Femur (tissue), 1 donor: ENCODE measurements at regions not wholly inside any gene's neighbourhood (a gene's known extent, or its start where the extent isn't known, plus 50 kb on each side); places are given as distances from the start of the nearest gene placed in this dataset.
"Not testable (repeated sequence)": the region's sequence is repeated elsewhere in the genome, so short reads cannot be mapped to it uniquely, and the experiment has no call there.

ENCODE experiments used
- DNase-seq: peaks from one replicate; pipeline ENCODE4 v3.0.0-alpha.2; 2017

GRCh38 chr9:95574176-95574575 lies 57.4 kb upstream of the PTCH1 start:
- DNase-seq: no peak

GRCh38 chr9:95573463-95573862 lies 56.7 kb upstream of the PTCH1 start:
- no peak for DNase-seq

- no peak for DNase-seq
These were observed 55.8 kb upstream of the PTCH1 start for GRCh38 chr9:95572381-95573151.

GRCh38 chr9:95570646-95571045 lies 53.9 kb upstream of the PTCH1 start:
- DNase-seq: no peak

DNA sequence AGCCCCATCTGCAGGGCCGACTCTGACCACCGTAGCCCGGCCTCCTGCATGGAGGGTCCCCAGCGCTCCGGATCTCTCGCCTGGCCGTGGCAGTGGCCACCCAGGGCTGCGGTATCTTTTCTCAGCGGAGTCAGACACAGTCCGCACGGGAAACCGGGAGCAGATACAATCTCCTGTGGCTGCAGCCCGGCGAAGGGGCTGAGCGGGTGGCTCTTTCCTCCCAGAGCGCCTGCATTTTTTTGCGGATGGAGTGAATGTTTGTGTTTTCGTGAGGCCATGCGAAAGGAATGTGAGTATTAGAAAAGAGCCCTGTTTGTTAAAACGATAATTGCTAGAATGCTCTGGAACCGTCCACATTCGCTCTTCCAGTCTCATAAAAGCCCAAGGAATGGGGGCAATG lies 53.4 kb upstream of the PTCH1 start:
- no peak for DNase-seq

DNA sequence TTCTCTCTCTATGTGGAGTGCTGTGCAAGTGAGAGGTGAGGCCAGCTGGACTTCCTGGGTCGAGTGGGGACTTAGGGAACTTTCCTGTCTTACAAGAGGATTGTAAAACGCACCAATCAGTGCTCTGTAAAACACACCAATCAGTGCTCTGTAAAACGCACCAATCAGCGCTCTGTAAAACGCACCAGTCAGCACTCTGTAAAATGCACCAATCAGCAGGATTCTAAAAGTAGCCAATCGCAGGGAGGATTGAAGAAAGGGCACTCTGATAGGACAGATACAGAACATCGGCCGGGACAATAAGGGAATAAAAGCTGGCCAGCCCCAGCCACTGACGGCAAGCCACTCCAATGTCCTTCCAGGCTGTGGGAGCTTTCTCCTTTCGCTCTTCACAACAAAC lies 52.0 kb upstream of the PTCH1 start:
- DNase-seq: not testable (repeated sequence)
